Astrocyte of the cerebellum (primary cell): ENCODE measurements at regions not wholly inside any gene's neighbourhood (a gene's known extent, or its start where the extent isn't known, plus 50 kb on each side); places are given as distances from the start of the nearest gene placed in this dataset.

Experiments
- DNase-seq: peaks from one replicate; pipeline ENCODE4 v3.0.0-alpha.2; 2011; ENCODE audit warnings: low read depth
- H3K4me3 ChIP-seq: 2 replicates; pipeline ENCODE4 v1.5.1; 2011; ENCODE audit warnings: mild to moderate bottlenecking, low read depth, low read length, moderate library complexity
- in situ Hi-C: cut with HindIII; loops from 2 replicates; pipeline ENCODE4 v1.10.0; 2017; ENCODE audit warnings: low sequenced_read_pairs
- TF ChIP-seq, protein P1 (sequence below): IDR thresholded peaks from 2 replicates; pipeline ENCODE4 v1.5.1; 2012; ENCODE audit warnings: low read length, low read depth, moderate library complexity, mild to moderate bottlenecking; ENCODE audit errors: missing control alignments

DNA sequence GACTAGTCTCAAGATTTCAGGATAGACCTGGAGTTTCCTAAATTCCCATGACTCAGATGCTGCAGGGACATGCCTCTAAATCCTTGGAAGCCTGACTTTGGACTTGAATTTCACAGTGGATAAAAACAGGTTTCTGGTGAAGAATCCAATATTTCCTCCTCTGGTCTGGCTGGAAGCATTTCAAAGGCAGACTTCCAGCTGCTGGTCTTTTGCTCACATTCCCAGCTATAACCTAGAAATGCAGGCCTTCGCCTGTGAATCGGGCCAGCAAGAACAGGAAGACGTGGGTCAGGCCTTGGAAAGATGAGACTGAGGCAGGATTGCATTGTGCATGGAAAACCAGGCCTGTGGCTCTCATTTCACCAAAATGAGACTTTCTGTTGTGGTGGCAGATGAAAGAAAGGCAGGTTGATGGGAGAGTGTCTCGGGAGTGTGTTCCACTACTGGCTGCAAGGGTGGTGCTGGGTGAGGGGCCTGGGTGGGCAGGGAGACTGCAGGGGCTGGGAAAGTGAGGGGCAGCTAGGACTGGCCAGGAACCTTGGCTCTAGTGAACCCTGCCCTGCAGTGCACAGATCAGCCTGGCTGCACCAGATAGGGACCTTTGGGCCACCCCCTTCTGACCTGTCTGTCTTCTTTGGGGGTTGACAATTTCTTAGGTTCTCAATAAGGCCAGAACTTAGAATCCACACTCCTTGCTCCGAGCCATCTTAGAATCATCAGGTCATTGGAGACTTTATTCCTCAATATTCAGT is 488.8 kb upstream of the MKI67 start:
- no peak for DNase-seq
- in situ Hi-C loops, result no loop called here
- TF ChIP-seq, protein P1, sequence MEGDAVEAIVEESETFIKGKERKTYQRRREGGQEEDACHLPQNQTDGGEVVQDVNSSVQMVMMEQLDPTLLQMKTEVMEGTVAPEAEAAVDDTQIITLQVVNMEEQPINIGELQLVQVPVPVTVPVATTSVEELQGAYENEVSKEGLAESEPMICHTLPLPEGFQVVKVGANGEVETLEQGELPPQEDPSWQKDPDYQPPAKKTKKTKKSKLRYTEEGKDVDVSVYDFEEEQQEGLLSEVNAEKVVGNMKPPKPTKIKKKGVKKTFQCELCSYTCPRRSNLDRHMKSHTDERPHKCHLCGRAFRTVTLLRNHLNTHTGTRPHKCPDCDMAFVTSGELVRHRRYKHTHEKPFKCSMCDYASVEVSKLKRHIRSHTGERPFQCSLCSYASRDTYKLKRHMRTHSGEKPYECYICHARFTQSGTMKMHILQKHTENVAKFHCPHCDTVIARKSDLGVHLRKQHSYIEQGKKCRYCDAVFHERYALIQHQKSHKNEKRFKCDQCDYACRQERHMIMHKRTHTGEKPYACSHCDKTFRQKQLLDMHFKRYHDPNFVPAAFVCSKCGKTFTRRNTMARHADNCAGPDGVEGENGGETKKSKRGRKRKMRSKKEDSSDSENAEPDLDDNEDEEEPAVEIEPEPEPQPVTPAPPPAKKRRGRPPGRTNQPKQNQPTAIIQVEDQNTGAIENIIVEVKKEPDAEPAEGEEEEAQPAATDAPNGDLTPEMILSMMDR, result no peak
- H3K4me3 ChIP-seq, result no peak overlapping the region

DNA sequence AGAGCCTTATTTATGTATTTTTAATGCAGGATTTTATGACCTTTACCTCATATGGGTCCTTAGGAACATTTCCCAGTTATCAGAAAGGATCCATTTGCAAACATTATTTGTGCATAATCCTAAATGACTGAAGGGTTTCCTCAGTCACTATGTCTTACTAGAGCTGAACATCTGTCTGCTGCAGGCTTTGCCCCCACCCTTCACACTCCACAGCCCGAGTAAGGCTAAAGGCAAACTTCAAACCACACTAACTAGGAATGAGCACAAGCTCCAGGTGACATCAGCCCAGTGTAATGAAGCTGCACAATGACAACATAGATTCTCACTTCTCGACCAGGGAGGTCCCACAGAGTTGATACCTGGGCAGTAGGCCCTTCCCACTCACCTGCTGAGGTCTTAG is 491.3 kb upstream of the MKI67 start:
- TF ChIP-seq, protein P1, result no peak
- in situ Hi-C loops, result no loop called here
- no peak for DNase-seq
- no peak overlapping the region for H3K4me3 ChIP-seq

DNA sequence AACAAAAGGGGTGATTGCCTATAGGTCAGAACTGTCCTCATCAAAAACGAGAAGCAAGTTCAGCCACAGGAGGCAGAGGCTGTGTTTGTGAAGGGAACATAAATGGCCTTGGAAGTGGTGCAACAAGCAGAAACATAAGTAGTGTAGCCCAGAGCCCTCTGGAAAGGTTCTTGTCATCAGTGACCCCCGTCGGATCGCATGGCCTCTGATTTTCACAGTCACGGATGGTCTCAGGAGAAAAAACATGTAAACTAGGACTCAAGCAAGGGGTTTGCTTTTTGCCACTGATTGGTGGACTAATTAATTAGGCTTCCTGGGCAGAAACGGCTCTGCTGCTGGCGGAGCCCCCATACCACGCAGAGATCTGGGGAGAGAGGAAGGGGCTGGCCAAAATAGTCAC is 496.5 kb upstream of the MKI67 start:
- DNase-seq, result no peak
- in situ Hi-C loops, result no loop called here
- TF ChIP-seq, protein P1, result no peak
- H3K4me3 ChIP-seq, result no peak overlapping the region

DNA sequence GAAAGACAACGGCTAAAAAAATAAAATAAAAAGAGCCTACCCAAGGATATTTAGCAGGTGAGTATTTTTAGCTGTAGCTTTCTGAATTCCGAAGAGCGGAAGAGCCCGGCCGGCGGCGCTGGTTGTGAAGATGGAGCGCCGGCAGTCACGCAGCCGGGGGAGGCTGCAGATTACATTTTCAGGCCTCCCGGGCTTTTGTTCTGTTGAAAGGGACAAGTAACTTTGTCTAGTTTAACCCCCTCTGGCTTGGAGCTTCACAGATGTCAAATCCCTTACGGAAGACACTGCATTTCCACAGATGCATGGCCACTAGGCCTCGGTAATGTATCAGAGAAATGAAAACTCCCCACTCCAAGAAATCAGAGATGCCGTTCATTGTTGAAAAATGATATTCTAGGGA is 497.6 kb upstream of the MKI67 start:
- TF ChIP-seq, protein P1, result no peak
- no peak overlapping the region for H3K4me3 ChIP-seq
- in situ Hi-C loops, result no loop called here
- DNase-seq, result no peak

DNA sequence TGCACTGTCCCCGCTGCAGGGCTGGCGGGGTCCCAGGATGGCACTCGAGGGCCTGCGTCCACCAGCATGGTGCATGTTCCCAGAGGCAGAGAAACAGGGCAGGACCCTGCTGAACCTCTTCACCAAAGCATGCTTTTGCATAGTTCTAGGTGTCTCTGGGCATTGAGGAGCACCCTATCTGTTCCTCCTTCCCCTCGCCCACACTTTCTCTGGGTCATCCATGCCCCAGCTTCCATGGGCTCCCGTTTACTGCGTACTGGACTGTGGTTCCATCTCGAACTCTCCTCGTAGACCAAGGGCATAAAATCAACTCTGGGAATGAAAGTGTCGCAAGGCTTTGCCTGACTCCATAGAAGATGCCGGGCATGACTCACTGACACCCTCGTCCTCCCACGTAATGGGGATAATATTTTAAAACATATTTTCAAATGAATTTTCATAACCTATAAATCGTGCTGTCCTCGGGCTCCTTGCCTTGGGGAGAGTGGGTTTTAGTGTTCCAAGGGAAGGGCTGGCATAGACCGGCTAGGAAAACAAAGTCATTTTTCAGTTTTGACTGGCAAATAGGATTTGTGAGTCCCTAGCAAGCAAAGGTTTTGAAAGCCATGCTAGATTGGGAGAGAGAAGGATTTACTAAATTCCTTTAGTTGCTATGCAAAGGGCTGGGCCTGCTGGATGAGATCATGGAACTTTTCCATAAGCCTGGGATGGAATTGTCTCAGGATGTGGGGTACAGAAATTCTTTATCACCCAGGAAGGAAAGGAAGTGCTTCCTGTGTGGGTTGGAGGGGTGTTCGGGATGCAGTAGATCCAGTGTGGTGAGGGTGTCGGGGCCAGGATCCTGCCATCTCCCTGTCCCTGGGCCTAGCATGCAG is 498.7 kb upstream of the MKI67 start:
- DNase-seq, result no peak
- TF ChIP-seq, protein P1, result no peak
- in situ Hi-C loops, result no loop called here
- no peak overlapping the region for H3K4me3 ChIP-seq

DNA sequence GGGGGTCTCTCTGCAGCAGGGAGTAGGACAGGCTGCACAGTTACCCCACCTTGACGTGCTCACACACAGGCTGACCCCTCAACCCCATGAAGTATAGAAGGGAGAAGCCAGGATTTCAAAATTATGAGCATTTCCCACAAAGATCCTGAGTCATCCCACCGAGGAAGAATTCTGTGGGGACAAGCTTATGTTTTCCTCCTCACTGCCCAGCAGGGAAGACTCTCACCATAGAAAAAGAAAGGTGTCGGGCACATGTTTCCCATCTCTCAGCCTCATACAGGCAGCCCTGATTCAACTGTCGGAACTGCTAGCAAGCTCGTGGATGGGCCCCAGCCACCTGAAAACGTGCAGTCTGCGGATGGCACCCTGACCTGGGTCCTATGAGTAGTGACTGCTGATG is 499.7 kb upstream of the MKI67 start:
- no peak overlapping the region for H3K4me3 ChIP-seq
- in situ Hi-C loops, result no loop called here
- TF ChIP-seq, protein P1, result no peak
- DNase-seq, result peak; percentile 18
